Tibial nerve (tissue), 4 donors: ENCODE measurements at regions not wholly inside any gene's neighbourhood (a gene's known extent, or its start where the extent isn't known, plus 50 kb on each side); places are given as distances from the start of the nearest gene placed in this dataset.
"Not testable (repeated sequence)": the region's sequence is repeated elsewhere in the genome, so short reads cannot be mapped to it uniquely, and the experiment has no call there.

Experiments
- DNase-seq, 2 donors: peaks; one replicate each; pipeline ENCODE4 v3.0.0-alpha.2; 2019; ENCODE audit warnings: low spot score in 2 of 2
- H3K27ac ChIP-seq, 4 donors: fragments of 200-600 bp; sonication (generic) in 3 of 4; one replicate each; pipeline ENCODE4 v1.5.1; 2017 to 2019; ENCODE audit warnings: mild to moderate bottlenecking in 1 of 4
- H3K27me3 ChIP-seq, 2 donors: fragments of 200-600 bp; sonication (generic) in 1 of 2; one replicate each; pipeline versions ENCODE4 v1.5.1 to v1.6.0; 2017 to 2019
- H3K36me3 ChIP-seq, 3 donors: fragments of 200-600 bp; sonication (generic); one replicate each; pipeline ENCODE4 v1.5.1; 2018 to 2019
- H3K4me1 ChIP-seq, 4 donors: fragments of 200-600 bp; sonication (generic) in 3 of 4; one replicate each; pipeline ENCODE4 v1.5.1; 2017 to 2019
- H3K4me3 ChIP-seq, 4 donors: fragments of 200-600 bp; sonication (generic) in 3 of 4; one replicate each; pipeline ENCODE4 v1.5.1; 2017 to 2019; ENCODE audit warnings: mild to moderate bottlenecking in 1 of 4, moderate library complexity in 1 of 4
- H3K9me3 ChIP-seq, 4 donors: fragments of 200-600 bp; sonication (generic) in 3 of 4; one replicate each; pipeline ENCODE4 v1.5.1; 2017 to 2019
- CTCF ChIP-seq, 5 experiments: fragments of 200-600 bp in 3 of 5; fragments of 450-650 bp in 2 of 5; sonication (generic) in 3 of 5; IDR thresholded peaks; one replicate each; pipeline ENCODE4 v1.5.1; 2016 to 2019; ENCODE audit warnings: antibody characterized with exemption in 5 of 5, mild to moderate bottlenecking in 3 of 5, moderate library complexity in 2 of 5
- EP300 ChIP-seq, 2 donors: sonication (generic); formaldehyde crosslinking; IDR thresholded peaks; one replicate each; pipeline ENCODE4 v1.6.1; 2017; ENCODE audit warnings: antibody characterized with exemption in 2 of 2, mild to moderate bottlenecking in 1 of 2
- POLR2A ChIP-seq, 2 donors: fragments of 450-650 bp; IDR thresholded peaks; one replicate each; pipeline ENCODE4 v1.6.1; 2017; ENCODE audit warnings: antibody characterized with exemption in 2 of 2, mild to moderate bottlenecking in 2 of 2, moderate library complexity in 2 of 2
- WGBS, 2 donors: methylation state at CpG; one replicate each; pipeline ENCODE4 v1.1.5; 2018; 5-methylcytosine and 5-hydroxymethylcytosine counted together

GRCh38 chr7:93810561-93810960 lies 80.0 kb downstream of the TFPI2 start:
- H3K36me3 ChIP-seq = no peaks in the 10 kb centered on the region
- no peak overlapping the region for H3K4me3 ChIP-seq
- DNase-seq = no peak
- no peaks in the 10 kb centered on the region for H3K9me3 ChIP-seq
- H3K27me3 ChIP-seq = no peaks in the 10 kb centered on the region
- TF ChIP-seq CTCF (IDR thresholded peaks at IDR 0.05) = no peak
- H3K4me1 ChIP-seq = no peaks in the 10 kb centered on the region
- no peak overlapping the region for H3K27ac ChIP-seq

DNA sequence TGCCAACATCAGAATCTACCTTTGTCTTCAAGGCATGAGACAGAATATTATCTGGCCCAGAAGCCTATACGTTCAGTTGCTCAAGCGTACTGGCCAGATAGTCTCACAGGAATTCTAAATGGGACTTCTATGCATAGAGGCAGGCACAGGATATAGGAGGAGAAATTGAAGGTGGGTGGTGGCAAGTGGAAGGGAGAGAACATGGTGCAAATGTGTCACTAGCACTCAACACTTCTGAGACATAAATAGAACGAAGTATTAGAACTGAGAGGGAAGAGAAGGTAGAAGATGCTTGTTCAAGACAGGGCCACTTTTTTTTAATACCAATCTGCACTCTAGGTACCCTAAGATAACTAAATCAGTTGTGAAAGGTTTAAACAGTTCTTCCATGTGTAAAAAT lies 85.8 kb downstream of the TFPI2 start:
- no peak for DNase-seq
- no peaks in the 10 kb centered on the region for H3K27me3 ChIP-seq
- TF ChIP-seq CTCF (IDR thresholded peaks at IDR 0.05) = no peak
- no peak for TF ChIP-seq EP300 (IDR thresholded peaks at IDR 0.05)
- no peak for TF ChIP-seq POLR2A (IDR thresholded peaks at IDR 0.05)
- no peaks in the 10 kb centered on the region for H3K4me1 ChIP-seq
- H3K36me3 ChIP-seq = no peaks in the 10 kb centered on the region
- H3K9me3 ChIP-seq = peaks cover 0 to 12% (median 4%) of the 10 kb centered on the region in 4 donors
- no peak overlapping the region for H3K4me3 ChIP-seq
- WGBS, 2 donors = 82 to 87% methylated on average over 3 of the region's 3 CpGs
- no peak overlapping the region for H3K27ac ChIP-seq

- Histone ChIP-seq H3K9me3 (peaks cover 0 to 12% (median 4%) of the 10 kb centered on the region in 4 donors), H3K4me1 (no peaks in the 10 kb centered on the region), H3K27ac (no peak overlapping the region), H3K27me3 (no peaks in the 10 kb centered on the region), H3K36me3 (no peaks in the 10 kb centered on the region), H3K4me3 (no peak overlapping the region)
- no peak for DNase-seq
- TF ChIP-seq POLR2A (IDR thresholded peaks at IDR 0.05) (no peak), EP300 (IDR thresholded peaks at IDR 0.05) (no peak), CTCF (IDR thresholded peaks at IDR 0.05) (peak in 2 of 5 experiments; percentile 25)
- WGBS, 2 donors = 51 to 61% methylated on average over 5 of the region's 5 CpGs
Observed at GRCh38 chr7:93799750-93800357, 90.7 kb downstream of the TFPI2 start.

- not testable (repeated sequence) for H3K27ac ChIP-seq, H3K36me3 ChIP-seq, DNase-seq, H3K4me3 ChIP-seq, H3K4me1 ChIP-seq, H3K9me3 ChIP-seq, H3K27me3 ChIP-seq
- 94 to 95% methylated on average over 7 to 33 of the region's 33 CpGs for WGBS, 2 donors
Observed at GRCh38 chr7:93793084-93793697, 97.4 kb downstream of the TFPI2 start.

DNA sequence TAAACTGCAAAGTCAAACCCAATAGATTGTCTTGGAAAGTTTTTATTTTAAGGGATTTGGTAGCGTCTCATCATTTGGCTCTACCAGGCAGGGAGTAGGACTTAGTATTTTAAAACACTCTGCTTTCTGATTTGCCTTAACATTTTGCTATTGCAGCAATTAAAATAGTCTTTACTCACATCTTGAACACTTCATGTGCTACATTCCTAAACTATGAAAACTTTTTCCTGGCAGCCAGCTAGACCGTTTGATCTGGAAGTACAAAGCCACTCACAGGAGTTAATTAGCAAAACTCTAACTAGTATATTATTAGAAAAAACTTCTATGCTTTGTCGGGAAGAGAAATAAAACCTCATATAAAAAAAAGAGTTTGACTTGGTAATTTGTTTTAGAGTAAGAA lies 111.4 kb downstream of the TFPI2 start:
- TF ChIP-seq EP300 (IDR thresholded peaks at IDR 0.05) (no peak), CTCF (IDR thresholded peaks at IDR 0.05) (no peak), POLR2A (IDR thresholded peaks at IDR 0.05) (no peak)
- no peaks in the 10 kb centered on the region for H3K4me1 ChIP-seq
- WGBS, 2 donors = 56% methylated on average over 3 of the region's 3 CpGs

More for the DNA sequence above, 111.4 kb downstream of the TFPI2 start:
- no peak overlapping the region for H3K4me3 ChIP-seq
- H3K36me3 ChIP-seq = no peaks in the 10 kb centered on the region
- DNase-seq = no peak
- no peak overlapping the region for H3K27ac ChIP-seq
- no peaks in the 10 kb centered on the region for H3K27me3 ChIP-seq
- no peaks in the 10 kb centered on the region for H3K9me3 ChIP-seq
